CD4-positive, alpha-beta T cell treated with Interleukin-12 subunit alpha and Interleukin-12 subunit beta, for 1 hour (primary cell): ENCODE measurements at regions not wholly inside any gene's neighbourhood (a gene's known extent, or its start where the extent isn't known, plus 50 kb on each side); places are given as distances from the start of the nearest gene placed in this dataset.

ENCODE experiments used
- DNase-seq: peaks from one replicate; pipeline ENCODE4 v3.0.0-alpha.2; 2020

DNA sequence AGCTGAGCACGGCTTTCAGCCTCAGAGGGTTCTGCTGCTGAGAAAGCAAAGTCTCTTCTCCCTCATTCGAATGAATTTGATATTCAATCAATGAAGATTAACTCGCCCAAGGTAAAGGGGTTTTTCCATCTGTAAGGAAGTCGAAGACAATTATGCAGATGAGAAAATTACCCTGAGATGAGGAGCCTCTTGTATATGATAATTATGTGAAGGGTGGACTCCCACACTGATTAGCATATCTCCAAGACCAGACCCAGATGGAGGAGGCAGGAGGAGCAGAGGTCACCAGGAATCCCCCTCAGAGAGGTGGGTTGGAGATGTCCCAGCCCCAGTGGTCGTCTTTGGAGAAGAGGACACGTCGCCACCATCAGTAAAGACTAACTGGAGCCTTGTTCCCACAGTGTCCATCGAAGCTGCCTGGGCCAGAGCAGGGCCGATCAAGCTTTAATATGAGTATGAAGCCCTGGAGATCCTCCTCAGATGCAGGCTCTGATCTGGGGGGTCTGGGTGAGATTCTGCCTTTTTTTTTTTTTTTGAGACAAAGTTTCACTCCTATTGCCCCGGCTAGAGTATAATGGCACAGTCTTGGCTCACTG is 61.5 kb upstream of the LHX1 start:
- DNase-seq = no peak

DNA sequence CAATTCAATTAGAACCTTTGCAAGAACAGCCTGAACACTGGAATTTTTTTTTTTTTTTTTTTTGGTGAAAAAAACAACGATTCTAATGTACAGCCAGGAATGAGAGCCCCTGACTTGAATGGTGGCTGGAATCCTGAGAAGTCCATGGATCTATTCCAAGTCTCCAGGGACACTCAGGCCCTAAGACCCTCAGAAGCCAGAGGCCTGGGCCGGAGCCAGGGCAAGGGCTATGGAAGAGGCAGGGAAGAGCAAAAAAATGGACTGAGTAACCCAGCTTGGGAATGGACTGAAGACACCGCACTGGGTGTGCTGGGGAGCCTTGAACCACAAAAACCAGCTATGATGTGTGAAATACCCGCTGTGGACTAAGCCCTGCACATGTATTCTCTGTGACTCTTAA is 60.3 kb upstream of the LHX1 start:
- DNase-seq = no peak

DNA sequence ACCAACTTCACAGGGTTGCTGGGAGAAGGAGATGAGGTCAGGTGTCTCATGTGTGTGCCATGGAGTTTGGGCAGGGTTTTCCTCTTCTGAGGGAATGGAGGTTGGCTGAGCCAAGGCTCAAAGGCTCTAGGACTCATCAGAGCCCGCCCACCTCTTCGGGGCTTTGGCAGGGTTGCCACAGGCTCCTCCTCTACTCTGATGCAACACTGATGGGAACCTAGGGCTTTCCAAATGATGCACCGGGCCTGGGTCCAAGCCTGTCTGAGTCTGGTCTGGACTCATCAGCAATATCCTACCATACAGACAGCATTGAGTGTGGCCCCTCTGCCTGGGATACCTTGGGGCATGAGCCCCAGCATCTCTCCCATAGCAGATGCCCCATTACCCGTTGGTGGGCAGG is 59.5 kb upstream of the LHX1 start:
- DNase-seq = no peak

DNA sequence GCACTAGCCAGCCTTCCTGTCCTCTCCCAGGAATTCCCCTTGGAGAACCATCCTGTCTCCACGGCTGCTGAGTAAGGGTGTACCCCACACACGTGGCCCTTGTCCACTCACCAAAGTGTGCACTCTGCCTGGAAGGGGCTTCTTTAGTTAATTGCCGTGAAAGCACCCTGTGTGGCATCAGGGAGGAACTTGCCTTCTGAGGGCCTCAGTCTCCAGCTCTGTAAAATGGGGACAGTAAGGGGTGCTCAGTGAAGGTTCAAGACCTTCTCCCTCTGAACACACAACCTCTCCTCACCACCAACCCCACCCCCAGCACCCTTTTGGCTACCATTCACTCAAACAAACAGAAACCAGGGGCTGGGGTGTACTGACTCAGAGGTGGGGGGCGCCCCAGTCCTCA is 59.1 kb upstream of the LHX1 start:
- no peak for DNase-seq

DNA sequence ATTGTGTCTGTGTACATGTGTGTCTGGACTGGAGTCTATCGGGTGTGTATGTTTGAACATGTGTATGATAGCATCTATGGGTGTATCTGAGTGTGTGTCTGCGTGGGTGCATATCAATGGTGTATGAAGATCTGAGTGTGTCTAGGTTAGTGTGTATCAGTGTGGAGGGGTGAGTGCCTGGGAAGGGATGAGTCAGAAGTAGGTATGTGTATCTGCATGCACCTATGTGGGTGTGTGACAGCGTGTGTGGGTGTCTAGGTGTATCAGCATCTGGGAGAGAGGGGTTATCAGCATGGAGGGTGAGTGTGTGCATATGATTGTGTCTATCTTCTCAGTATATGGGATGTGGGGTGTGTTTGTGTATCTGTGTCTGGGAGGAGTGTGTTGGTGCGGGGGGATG is 58.2 kb upstream of the LHX1 start:
- no peak for DNase-seq

DNA sequence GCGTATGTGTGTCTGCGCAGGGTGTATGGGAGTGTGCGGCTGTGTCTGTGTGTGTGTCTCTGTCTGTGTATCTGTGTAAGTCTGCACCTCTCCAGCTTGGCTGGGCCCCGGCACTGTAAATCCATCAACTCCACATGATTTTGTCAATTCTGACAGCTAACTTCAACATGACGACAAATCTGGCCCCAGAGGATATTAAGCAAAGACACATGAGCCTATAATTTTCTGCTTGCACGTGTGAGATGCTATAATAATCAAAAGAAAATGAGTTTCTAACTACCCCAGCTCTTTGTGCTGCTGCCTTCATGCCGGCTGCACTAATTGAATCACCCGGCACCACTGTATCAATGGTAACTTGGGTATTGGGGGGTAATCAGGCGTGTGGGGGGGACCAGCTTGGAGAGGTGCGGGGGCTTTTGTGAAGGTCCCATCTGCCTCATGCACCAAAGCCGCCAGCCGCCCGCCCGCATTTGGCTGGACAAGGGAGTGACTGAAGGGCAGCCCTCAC is 57.6 kb upstream of the LHX1 start:
- DNase-seq = no peak

DNA sequence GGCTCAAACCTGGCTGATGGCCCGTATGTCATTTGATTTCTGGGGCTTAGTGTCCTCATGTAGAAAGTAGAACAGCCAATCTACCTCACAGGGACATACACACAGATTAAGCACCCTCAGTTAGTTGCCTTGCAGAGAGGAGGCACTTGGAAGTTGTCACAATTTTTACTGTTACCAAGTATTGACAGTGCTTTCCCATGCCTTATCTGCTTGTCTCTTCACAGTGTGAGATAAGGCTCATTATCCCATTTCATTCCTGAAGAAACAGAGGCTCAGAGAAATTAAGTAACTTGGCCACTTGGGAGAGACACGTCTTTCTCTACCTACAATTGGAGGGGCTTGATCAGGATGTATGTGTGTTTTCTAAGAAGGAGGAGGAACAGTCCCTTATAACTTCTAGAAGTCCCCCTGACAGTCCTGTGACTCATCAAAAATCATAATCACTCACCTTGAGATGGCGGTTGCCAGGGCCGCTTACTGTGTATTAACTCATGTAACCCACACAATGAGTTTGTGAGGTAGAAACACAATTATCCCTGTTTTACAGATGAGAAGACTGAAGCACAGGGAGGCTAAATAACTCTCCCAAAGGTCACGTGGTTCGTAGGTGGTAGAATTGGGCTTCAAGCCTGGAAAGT is 56.9 kb upstream of the LHX1 start:
- DNase-seq = no peak

DNA sequence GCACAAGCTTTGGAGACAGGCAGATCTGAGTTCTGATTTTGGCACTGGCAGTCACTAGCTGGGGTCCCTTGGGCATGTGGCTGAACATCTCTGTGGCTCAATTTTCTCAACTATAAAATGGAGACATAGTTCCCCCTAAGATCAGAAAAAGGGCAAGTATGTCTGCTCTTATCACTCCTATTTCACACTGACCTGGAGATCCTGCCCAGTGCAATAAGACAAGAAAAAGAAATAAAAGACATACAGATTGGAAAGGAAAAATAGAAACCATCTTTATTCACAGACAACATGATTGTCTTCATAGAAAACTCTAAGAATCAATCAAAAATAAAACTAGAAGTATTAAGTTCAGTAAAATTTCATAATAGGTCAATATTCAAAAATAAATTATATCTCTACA is 56.0 kb upstream of the LHX1 start:
- DNase-seq = no peak

DNA sequence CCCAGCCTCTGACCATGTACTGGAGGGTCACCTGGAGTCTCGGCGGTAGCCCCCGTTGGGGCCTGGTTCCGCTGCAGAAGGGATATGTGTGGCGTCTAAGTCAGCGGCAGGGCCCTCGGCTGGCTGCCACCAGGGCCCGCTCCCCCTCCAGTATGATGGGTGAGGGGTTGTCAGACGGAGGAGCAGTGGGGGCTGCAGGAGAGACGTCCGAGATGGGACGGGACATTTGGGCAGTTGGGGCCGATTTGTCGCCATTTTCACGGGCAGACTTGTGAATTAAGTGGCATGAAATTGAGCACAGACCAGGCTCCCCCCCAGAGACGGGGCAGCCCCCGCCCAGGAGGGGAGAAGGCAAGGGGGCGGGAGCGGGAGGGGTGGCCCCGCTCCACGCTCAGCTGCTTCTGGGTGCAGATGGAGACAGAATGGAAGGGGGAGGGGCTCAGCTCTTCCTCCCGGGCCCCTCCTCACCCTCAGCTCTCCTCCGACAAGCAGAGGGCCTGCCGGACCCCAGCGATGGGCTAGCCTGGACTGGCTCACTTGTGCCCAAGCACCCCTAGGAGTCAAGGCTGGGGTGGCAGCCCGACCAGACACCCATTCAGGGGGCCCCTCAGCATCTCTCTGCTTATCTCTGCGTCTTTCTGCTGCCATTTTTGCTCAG is 52.7 kb upstream of the LHX1 start:
- DNase-seq = no peak

DNA sequence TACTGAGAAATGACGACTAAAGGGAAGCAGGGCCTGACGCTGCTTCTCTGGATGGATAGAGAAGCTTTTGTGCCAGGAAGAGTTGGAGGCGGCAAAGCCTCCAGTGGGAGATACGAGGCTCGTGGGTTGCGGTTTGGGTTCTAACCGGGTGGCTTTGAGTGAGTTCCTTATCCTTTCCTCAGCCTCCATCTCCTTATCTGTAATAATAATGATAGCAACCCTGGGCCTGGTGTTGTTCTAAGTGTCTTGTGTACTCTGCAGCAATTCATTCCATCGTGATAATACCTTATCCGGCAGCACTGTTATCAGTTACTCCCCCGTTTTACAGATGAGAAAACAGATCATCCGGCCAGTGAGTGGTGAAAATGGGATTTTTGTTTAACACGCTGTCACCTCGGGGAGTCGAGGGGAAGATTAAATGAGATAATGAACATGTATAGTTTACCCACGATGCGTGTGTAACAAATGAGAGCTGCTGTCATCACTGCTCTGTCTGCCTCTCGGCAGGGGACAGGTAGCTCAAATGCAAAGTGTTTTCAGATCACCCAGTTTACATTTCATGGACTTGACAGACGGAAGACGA is 52.0 kb upstream of the LHX1 start:
- no peak for DNase-seq

DNA sequence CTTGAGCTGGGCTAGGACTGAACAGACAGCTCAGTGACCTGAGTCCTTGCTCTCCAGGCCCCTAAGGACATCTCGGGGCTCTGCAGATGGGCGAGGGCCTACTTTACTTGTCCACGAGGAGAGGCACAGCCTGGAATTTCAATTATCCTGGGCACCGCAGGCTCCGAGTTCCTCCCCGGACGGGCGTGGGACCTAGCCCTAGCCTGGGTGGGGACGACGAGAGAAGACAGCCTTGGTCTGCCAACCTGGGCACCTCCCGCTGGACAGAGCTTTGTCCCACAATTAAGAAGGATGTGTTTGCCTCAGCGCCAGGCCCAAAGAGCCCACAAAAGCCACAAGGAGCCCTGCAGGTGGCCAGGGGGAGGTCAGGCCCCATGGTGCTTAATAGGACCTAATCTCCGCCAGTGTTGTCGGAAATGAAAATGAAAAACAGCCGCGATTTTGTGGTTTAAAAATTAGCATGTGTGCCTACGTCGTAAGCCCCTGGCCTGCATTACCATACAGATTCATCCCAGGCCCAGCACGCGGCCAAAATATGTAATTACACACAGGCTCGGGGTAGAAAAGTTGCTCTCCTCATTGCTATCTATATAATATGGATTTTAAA is 51.4 kb upstream of the LHX1 start:
- DNase-seq = no peak
